Heart right ventricle (tissue), 16 donors: ENCODE measurements at regions not wholly inside any gene's neighbourhood (a gene's known extent, or its start where the extent isn't known, plus 50 kb on each side); places are given as distances from the start of the nearest gene placed in this dataset.

Source experiments
- ATAC-seq, 8 donors: fragments of 200-7000 bp; cut with Tn5 transposase; one replicate each; pipeline ENCODE4 v1.9.1; 2020; ENCODE audit warnings: mild to moderate bottlenecking in 8 of 8, moderate library complexity in 8 of 8, moderate number of reproducible peaks in 1 of 8
- DNase-seq, 2 donors: peaks; one replicate each; pipeline ENCODE4 v3.0.0-alpha.2; 2020
- H3K27ac ChIP-seq, 10 donors: fragments of 200-600 bp; sonication (generic) in 2 of 10; one replicate each; pipeline versions ENCODE4 v1.5.0 to v1.8.0; 2020 to 2022; ENCODE audit warnings: mild to moderate bottlenecking in 3 of 10
- H3K27me3 ChIP-seq, 7 donors: fragments of 200-600 bp; one replicate each; pipeline ENCODE4 v1.8.0; 2021 to 2022; ENCODE audit warnings: mild to moderate bottlenecking in 2 of 7
- H3K36me3 ChIP-seq, 9 donors: fragments of 200-600 bp; sonication (generic) in 1 of 9; one replicate each; pipeline versions ENCODE4 v1.5.0 to v1.8.0; 2020 to 2022; ENCODE audit warnings: mild to moderate bottlenecking in 2 of 9
- H3K4me1 ChIP-seq, 9 donors: fragments of 200-600 bp; sonication (generic) in 1 of 9; one replicate each; pipeline versions ENCODE4 v1.5.0 to v1.8.0; 2020 to 2022; ENCODE audit warnings: mild to moderate bottlenecking in 4 of 9
- H3K4me3 ChIP-seq, 10 donors: fragments of 200-600 bp; sonication (generic) in 2 of 10; one replicate each; pipeline versions ENCODE4 v1.5.0 to v1.8.0; 2020 to 2022; ENCODE audit warnings: mild to moderate bottlenecking in 7 of 10, moderate library complexity in 2 of 10
- H3K9me3 ChIP-seq, 11 donors: fragments of 200-600 bp in 10 of 11; sonication (generic) in 2 of 11; one replicate each; pipeline versions ENCODE4 v1.5.0 to v1.8.0; 2013 to 2022; ENCODE audit warnings: mild to moderate bottlenecking in 2 of 11, control low read depth in 1 of 11, moderate library complexity in 1 of 11
- CTCF ChIP-seq, 9 donors: fragments of 200-600 bp; sonication (generic) in 2 of 9; IDR thresholded peaks; one replicate each; pipeline versions ENCODE4 v1.5.0 to v1.8.0; 2021 to 2022; ENCODE audit warnings: antibody characterized with exemption in 9 of 9, mild to moderate bottlenecking in 5 of 9, moderate library complexity in 1 of 9
- WGBS, 2 donors: extraction: QIAGEN DNeasy Blood & Tissue Kit; methylation state at CpG; one replicate each; pipeline ENCODE4 v1.1.7; 2013; ENCODE audit warnings: inconsistent platforms in 1 of 2; 5-methylcytosine and 5-hydroxymethylcytosine counted together
- intact Hi-C, 10 donors: fragments of 100-400 bp; cut with DNase I; formaldehyde crosslinking; loops; one replicate each; pipeline versions ENCODE4 v1.11.1 to v1.14.2; 2022
- donor health status: Arrhythmogenic right ventricular cardiomyopathy.
- donor health status: ischemic (EF 13 %, LVEDD 7.1; RV severe dilation, severe dysfunction).
- donor health status: healthy with polysubstance abuse.
- donor health status: DM: no; HTN: yes; CAD: no.
- donor health status: DM: no; HTN: no; CAD: no.
- donor health status: ischemic (EF 25% LVEDD 6.9; RV normal size, moderate dysfunction).
- donor health status: ischemic (EF 25% LVEDD 5.7; RV mildly dilated, moderate dysfunction).
- donor health status: healthy.
- donor health status: DM: yes; HTN: yes; CAD: no.
- donor health status: Ischemic cardiomyopathy.
- donor health status: ischemic (EF 35%, LVEDD 5.7; RV mildly dilated, moderate dysfunction).
- donor health status: nonischemic (EF 11% LVEDD 7.7; RV severe dilation, severe dysfunction).
- donor health status: DM: yes; HTN: yes; CAD: no.
- donor health status: PGD.
- donor health status: ischemic (EF 29% LVEDD 5.4; RV normal size, mild dysfunction).
- donor health status: nonischemic (EF 23%, LVEDD 6.1; RV moderate dilation, normal function).

DNA sequence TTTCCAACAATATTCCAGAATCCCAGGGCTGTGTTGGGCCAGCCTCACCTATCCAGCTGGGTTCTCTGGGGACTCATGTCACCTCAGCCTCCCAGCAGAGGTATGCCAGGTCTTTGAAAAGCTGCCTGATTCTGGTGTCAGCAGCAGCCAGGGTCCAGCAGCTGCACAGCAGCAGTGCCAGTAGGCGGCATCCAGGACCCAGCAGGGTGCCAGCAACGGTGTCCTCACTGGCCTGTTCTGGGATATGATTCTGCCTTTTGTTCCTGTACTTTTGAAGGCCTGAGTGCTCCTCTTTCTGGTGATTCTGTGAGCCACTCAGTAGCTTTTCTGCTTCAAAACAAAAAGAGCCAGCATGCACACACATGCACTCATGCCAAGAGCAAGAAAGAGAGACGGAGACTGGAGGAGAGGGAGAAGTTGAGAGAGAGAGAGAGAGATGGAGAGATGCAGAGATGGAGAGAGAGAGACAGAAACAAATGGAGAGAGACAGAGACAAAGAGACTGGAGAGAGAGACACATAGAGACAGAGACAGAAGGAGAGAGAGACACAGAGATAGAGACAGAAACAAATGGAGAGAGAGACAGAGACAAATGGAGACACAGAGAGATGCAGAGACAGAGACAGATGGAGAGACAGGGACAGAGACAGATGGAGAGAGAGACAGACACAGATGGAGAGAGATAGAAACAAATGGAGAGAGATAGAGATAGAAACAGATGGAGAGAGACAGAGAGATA is 205.7 kb downstream of the UACA start:
- no peak for ATAC-seq
- DNase-seq = no peak
- no peaks in the 10 kb centered on the region for H3K36me3 ChIP-seq
- H3K9me3 ChIP-seq = no peaks in the 10 kb centered on the region
- H3K4me3 ChIP-seq = no peak overlapping the region
- intact Hi-C loops = no loop called here
- TF ChIP-seq CTCF (IDR thresholded peaks at IDR 0.05) = no peak
- H3K27ac ChIP-seq = no peak overlapping the region
- 77 to 84% methylated on average over 3 of the region's 3 CpGs for WGBS, 2 donors
- H3K27me3 ChIP-seq = peaks cover 0 to 5% (median 0%) of the 10 kb centered on the region in 7 donors
- peaks cover 0 to 13% (median 7%) of the 10 kb centered on the region in 9 donors for H3K4me1 ChIP-seq

DNA sequence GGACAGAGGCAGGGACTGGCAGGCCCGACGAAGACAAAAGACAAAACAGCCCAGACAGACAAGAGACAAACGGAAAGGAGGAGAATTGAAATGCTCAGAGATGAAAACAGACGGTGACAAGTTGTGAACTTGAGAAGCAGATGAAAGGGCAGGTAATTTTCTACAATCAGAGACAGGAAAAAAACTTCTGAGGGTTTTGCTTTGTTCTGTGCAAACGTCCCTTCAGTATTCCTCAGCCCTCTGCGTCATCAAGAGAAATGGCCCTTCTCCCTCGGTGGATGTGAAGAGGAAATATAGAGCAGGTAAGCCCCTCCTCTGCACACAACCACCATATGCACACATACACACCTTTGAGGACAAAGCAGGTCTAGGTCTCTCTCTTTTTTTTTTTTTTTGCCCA is 206.6 kb downstream of the UACA start:
- Histone ChIP-seq H3K27me3 (peaks cover 0 to 5% (median 0%) of the 10 kb centered on the region in 7 donors), H3K4me3 (no peak overlapping the region), H3K27ac (no peak overlapping the region), H3K4me1 (peaks cover 0 to 13% (median 7%) of the 10 kb centered on the region in 9 donors), H3K9me3 (peaks cover 0 to 3% (median 0%) of the 10 kb centered on the region in 11 donors), H3K36me3 (no peaks in the 10 kb centered on the region)
- no peak for ATAC-seq
- 69 to 71% methylated on average over 7 of the region's 7 CpGs for WGBS, 2 donors
- intact Hi-C loops = no loop called here
- no peak for DNase-seq
- TF ChIP-seq CTCF (IDR thresholded peaks at IDR 0.05) = no peak

DNA sequence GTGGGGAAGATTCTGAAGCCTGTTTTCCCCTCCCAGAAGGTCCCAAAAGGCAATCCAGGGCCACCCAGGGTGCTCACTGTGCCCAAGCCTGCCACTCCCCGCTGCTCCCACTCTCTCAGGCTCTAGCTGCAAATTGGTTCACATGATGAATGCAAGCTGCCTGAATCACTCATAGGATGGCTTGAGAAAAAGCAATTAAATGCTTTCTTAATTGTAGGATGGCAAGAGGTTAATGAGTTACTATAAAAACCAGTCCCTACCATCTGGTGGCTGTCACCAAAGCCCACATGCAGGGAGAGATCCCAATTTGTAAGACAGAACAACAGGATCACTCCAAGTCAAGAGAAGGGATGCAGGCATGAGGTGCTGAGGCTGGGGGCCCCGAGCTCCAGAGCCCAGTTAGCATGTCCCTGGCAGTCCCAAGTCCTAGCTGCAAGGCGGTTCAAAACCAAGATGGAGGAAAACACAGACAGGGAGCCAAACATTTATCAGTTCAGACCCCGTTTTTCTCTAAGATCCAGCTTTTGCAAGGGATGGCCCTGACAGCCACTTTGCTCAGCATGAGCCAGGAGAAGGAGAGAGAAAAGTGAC is 207.1 kb downstream of the UACA start:
- DNase-seq (no peak), ATAC-seq (no peak)
- Histone ChIP-seq H3K4me1 (peaks cover 0 to 13% (median 7%) of the 10 kb centered on the region in 9 donors), H3K9me3 (peaks cover 0 to 3% (median 0%) of the 10 kb centered on the region in 11 donors), H3K27me3 (peaks cover 0 to 4% (median 0%) of the 10 kb centered on the region in 7 donors), H3K27ac (no peak overlapping the region), H3K4me3 (no peak overlapping the region), H3K36me3 (no peaks in the 10 kb centered on the region)
- no peak for TF ChIP-seq CTCF (IDR thresholded peaks at IDR 0.05)
- WGBS, 2 donors = 82 to 87% methylated on average over 4 of the region's 4 CpGs
- intact Hi-C loops = no loop called here

- Histone ChIP-seq H3K27ac (no peak overlapping the region), H3K36me3 (no peaks in the 10 kb centered on the region), H3K27me3 (peaks cover 0 to 3% (median 0%) of the 10 kb centered on the region in 7 donors), H3K9me3 (peaks cover 0 to 3% (median 0%) of the 10 kb centered on the region in 11 donors), H3K4me3 (no peak overlapping the region), H3K4me1 (peaks cover 0 to 13% (median 7%) of the 10 kb centered on the region in 9 donors)
- intact Hi-C loops = no loop called here
- ATAC-seq (no peak), DNase-seq (no peak)
- 73 to 79% methylated on average over 3 of the region's 3 CpGs for WGBS, 2 donors
- TF ChIP-seq CTCF (IDR thresholded peaks at IDR 0.05) = no peak
Observed at GRCh38 chr15:70555713-70556112, 207.6 kb downstream of the UACA start.
